Umbilical cord (tissue), 1 donor: ENCODE measurements at regions not wholly inside any gene's neighbourhood (a gene's known extent, or its start where the extent isn't known, plus 50 kb on each side); places are given as distances from the start of the nearest gene placed in this dataset.

Experiments used
- DNase-seq: peaks from one replicate; pipeline ENCODE4 v3.0.0-alpha.2; 2015; ENCODE audit warnings: low spot score

GRCh38 chr2:56100791-56101312 lies 82.9 kb upstream of the CCDC85A start:
- DNase-seq: no peak

GRCh38 chr2:56102098-56102497 lies 81.7 kb upstream of the CCDC85A start:
- no peak for DNase-seq

DNA sequence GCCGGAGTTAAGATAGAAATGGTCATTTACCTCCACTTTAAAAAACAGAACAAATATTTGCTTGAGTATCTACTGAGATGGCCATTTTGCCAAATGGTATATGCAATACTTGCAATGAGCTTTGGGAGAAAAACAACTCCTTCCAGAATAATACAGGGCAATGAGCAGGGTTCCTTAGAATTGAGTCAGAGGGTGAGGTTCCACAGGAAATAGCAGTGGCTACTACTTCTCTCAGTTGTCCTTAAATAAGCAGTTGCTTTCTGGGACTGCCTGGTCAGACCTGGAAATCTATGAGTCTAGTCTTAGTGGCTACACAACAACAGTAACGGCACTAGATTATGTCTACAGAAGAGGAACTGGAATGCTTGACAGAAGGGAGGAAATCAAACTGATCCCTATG lies 80.9 kb upstream of the CCDC85A start:
- DNase-seq: no peak

DNA sequence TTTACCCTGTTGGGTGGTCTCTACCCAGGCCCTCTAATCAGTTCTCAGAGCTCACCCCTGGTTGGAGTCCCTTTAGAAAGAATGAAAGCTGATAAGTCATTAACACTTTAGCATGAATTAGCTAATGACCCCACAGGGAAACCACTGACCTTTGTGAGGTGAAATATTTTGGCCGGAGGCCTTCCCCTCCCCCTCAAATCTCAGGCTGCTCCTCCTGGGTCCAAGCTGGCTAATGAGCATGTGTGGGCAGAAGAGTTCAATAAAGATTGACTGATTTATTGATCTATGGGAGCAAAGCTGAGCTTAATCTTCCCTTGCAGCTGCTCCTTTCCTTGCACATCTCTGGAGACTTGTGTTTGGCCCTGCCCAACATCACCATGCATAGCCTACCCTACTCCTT lies 78.8 kb upstream of the CCDC85A start:
- no peak for DNase-seq

- DNase-seq: no peak
Observed at GRCh38 chr2:56107502-56108220, 76.1 kb upstream of the CCDC85A start.

GRCh38 chr2:56108806-56109205 lies 75.0 kb upstream of the CCDC85A start:
- no peak for DNase-seq

DNA sequence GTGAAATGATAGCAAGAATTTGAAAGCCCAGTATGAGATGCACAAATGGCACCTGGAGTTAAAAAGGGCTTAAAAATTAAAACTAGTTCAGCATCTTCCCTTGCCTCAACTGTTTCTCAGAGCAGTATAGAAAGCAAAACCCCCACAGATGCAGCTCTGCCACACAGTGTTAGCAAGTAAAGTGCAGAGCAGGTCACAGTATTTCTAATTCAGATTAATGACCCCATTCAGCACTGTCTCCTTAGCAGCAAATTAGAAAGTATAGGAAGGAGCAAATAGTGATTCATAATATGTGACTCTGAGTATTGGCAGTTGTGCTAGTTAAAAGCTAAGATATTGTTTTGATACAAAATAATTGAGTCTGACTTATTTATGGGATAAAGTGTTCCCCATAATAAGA lies 73.8 kb upstream of the CCDC85A start:
- no peak for DNase-seq

- DNase-seq: no peak
Observed at GRCh38 chr2:56113382-56113975, 70.3 kb upstream of the CCDC85A start.

GRCh38 chr2:56117764-56118163 lies 66.0 kb upstream of the CCDC85A start:
- no peak for DNase-seq

DNA sequence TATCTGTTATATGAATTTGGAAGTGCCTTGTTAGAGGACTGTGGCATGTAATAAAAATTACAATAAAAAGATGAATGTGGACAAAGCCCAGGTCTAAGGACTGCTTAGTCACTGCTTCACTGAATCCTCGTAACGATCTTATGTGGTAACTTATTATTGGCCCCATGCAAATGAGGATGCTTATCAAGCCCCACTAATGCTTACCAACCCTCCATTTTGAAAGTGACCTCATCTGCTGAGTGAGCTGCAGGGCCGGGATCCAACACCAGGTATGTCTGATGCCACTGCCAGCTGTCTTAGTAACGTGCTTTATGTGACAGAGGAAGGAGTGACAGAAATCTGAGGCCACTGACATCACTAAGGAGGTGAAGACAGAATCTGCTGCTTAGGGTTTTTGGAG lies 65.3 kb upstream of the CCDC85A start:
- DNase-seq: no peak

GRCh38 chr2:56121995-56122394 lies 61.8 kb upstream of the CCDC85A start:
- DNase-seq: no peak

- DNase-seq: no peak
Observed at GRCh38 chr2:56123538-56123937, 60.3 kb upstream of the CCDC85A start.

GRCh38 chr2:56127010-56127409 lies 56.8 kb upstream of the CCDC85A start:
- DNase-seq: no peak

DNA sequence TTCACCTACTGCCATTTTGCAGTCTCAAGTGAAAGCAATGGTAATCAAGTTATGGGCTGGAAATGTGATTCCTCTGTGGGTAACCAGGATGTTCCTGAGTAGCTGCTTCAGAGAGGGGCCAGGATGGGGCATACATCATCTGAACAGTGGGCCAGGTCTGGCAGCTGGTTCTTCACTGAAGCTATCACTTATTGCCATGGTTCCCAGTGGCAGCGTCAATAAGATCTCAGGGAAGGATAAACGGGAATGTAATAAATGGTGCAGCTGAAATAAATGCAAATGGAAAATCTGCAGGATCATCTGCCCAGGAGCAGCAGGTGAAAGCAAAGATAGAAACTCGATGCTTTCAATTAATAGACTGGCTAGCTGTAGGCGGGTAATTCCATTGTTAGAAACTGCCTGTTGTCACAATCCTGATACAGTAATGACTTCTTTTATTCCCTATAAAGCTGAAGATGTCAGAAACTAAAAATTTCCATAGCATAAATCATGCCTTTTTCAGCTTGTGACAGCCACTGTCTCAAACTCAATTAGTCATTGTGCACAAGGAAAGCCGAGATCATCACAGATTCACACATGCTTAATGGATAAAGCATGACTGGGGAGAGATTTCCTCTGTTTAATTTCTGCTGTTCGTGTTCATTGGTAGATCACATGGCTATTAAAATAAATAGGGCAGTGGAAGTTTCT lies 56.2 kb upstream of the CCDC85A start:
- DNase-seq: no peak

DNA sequence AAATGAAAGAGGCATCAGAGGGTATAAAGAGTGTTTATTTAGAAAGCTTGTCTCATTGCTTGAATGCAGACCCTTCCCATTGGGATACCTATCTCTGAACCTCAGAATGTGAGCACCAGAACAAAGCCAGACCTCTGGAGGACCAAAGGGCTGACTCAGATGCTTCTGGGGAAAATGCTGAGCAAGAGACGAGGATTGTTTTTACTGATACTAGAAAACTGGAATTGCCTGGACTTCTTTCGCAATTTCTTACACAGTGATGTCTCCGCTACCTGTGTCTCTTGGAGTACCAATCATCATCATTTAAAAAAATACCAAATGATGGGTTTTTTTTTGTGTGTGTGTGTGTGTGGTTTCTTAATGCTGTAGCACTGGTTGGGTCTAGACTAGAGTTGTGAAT lies 55.6 kb upstream of the CCDC85A start:
- no peak for DNase-seq

- DNase-seq: peak; percentile 12
Observed at GRCh38 chr2:56130463-56131070, 53.2 kb upstream of the CCDC85A start.

DNA sequence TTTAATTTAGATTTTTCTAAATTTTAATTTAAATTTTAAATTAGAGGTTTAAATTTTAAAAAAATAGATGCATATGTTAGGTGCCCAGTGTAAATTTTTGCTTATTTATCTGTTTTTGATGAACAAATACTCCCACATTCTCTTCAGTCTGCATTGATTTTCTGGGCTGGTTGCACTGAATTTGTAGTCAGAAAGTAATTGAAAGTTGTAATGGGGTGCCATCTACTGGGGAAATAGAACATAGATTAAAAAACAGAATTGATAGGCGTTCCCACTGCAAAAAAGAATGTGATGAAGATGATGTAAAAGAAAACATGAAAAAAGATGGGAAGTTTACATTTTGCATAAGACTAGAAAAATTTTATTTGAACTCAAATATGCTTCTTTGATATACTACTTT lies 51.7 kb upstream of the CCDC85A start:
- DNase-seq: peak; percentile 66

- DNase-seq: no peak
Observed at GRCh38 chr2:56133441-56133840, 50.3 kb upstream of the CCDC85A start.

- peak; percentile 15 for DNase-seq
Observed at GRCh38 chr2:56133931-56134629, 49.7 kb upstream of the CCDC85A start.
